HG03460 (cell line): ENCODE measurements at regions not wholly inside any gene's neighbourhood (a gene's known extent, or its start where the extent isn't known, plus 50 kb on each side); places are given as distances from the start of the nearest gene placed in this dataset.

Experiments used
- ATAC-seq: cut with Tn5 transposase; IDR thresholded peaks from one replicate; pipeline ENCODE4 v1.9.1; 2021; ENCODE audit not compliant: unreplicated experiment

- no peak for ATAC-seq
These were observed 53.5 kb upstream of the FLT1 start for GRCh38 chr13:28548468-28548867.

GRCh38 chr13:28545583-28546333, 50.8 kb upstream of the FLT1 start:
- ATAC-seq = no peak
